MM.1S (cell line): ENCODE measurements at regions not wholly inside any gene's neighbourhood (a gene's known extent, or its start where the extent isn't known, plus 50 kb on each side); places are given as distances from the start of the nearest gene placed in this dataset.

Experiments
- DNase-seq: peaks from one replicate; pipeline ENCODE4 v3.0.0-alpha.2; 2015
- H2AFZ ChIP-seq: fragments of 300-600 bp; sonication (generic); 2 replicates; pipeline ENCODE4 v1.6.0; 2016; ENCODE audit warnings: antibody characterized with exemption, low read length
- H3F3A ChIP-seq: fragments of 300-600 bp; sonication (generic); 2 replicates; pipeline ENCODE4 v1.6.1; 2016; ENCODE audit warnings: mild to moderate bottlenecking, antibody characterized with exemption, low read length, moderate library complexity, mixed read lengths; ENCODE audit not compliant: insufficient read depth
- H3K27ac ChIP-seq: fragments of 300-600 bp; sonication (generic); 2 replicates; pipeline ENCODE4 v1.5.1; 2016; ENCODE audit warnings: mild to moderate bottlenecking, low read length
- H3K27me3 ChIP-seq: fragments of 300-600 bp; sonication (generic); replicated peaks from 2 replicates; pipeline ENCODE4 v1.6.0; 2016; ENCODE audit warnings: low read length; ENCODE audit not compliant: insufficient read depth
- H3K36me3 ChIP-seq: fragments of 300-600 bp; sonication (generic); replicated peaks from 2 replicates; pipeline ENCODE4 v1.6.1; 2016; ENCODE audit warnings: mild to moderate bottlenecking, low read length, mixed read lengths; ENCODE audit not compliant: insufficient read depth
- H3K4me1 ChIP-seq: fragments of 300-600 bp; sonication (generic); 2 replicates; pipeline ENCODE4 v1.6.1; 2016; ENCODE audit warnings: low read length, mixed read lengths
- H3K4me2 ChIP-seq: fragments of 300-600 bp; sonication (generic); 2 replicates; pipeline ENCODE4 v1.6.0; 2016; ENCODE audit warnings: low read depth, low read length
- H3K4me3 ChIP-seq: fragments of 300-600 bp; sonication (generic); 2 replicates; pipeline ENCODE4 v1.5.1; 2016; ENCODE audit warnings: low read length, mixed read lengths
- H3K79me2 ChIP-seq: fragments of 300-600 bp; sonication (generic); 2 replicates; pipeline ENCODE4 v1.6.1; 2016; ENCODE audit warnings: mixed run types, low read length, mixed read lengths
- H3K9ac ChIP-seq: fragments of 300-600 bp; sonication (generic); 2 replicates; pipeline ENCODE4 v1.6.1; 2016; ENCODE audit warnings: low read length, mixed read lengths
- H3K9me2 ChIP-seq: fragments of 300-600 bp; sonication (generic); replicated peaks from 2 replicates; pipeline ENCODE4 v1.6.1; 2016; ENCODE audit warnings: mild to moderate bottlenecking, low read length, mixed read lengths; ENCODE audit not compliant: insufficient read depth
- H3K9me3 ChIP-seq: fragments of 300-600 bp; sonication (generic); replicated peaks from 2 replicates; pipeline ENCODE4 v1.6.1; 2016; ENCODE audit warnings: mild to moderate bottlenecking, low read length, mixed read lengths; ENCODE audit not compliant: insufficient read depth
- H4K20me1 ChIP-seq: fragments of 300-600 bp; sonication (generic); 2 replicates; pipeline ENCODE4 v1.6.1; 2016; ENCODE audit warnings: mild to moderate bottlenecking, low read length, moderate library complexity, mixed read lengths; ENCODE audit not compliant: insufficient read depth
- EZH2 ChIP-seq: fragments of 300-600 bp; sonication (generic); optimal IDR thresholded peaks from 2 replicates; pipeline ENCODE3; 2017; ENCODE audit warnings: low read depth, mild to moderate bottlenecking, antibody characterized with exemption, low read length, mixed read lengths
- EZH2phosphoT487 ChIP-seq: fragments of 300-600 bp; sonication (generic); IDR thresholded peaks from 2 replicates; pipeline ENCODE4 v1.6.1; 2018; ENCODE audit warnings: antibody characterized with exemption, low read length
- TF ChIP-seq, protein P1 (sequence below): fragments of 300-600 bp; sonication (generic); IDR thresholded peaks from 2 replicates; pipeline ENCODE4 v1.5.1; 2016; ENCODE audit warnings: antibody characterized with exemption, low read length, mixed read lengths

DNA sequence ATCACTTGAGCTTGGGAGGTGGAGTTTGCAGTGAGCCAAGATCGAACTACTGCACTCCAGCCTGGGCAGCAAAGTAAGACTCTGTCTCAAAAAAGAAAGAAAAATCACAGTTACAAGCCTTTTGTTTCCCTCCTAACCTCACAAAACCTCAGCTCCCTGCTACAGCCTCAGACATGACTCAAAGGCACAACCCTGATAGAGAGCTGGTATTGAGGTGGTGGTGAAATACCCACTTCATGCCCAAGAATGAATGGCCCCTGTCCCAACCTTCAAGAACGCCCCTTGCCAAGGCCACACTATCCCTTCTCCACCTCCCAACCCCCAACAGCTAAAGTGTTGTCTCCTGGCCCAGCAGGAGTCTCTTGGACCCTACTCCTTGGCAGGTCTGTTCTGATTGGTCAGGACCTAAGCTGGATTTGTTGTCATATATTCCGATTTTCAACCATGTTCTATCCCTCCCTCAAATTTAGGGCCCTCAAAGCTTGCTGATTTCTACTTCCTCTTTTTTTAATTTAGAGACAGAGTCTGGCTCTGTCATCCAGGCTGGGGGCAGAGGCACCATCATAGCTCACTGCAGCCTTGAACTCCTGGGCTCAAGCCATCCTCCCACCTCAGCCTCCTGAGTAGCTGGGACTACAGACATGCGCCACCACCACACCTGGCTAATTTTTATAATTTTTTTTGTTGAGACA is 61.9 kb upstream of the BZW1 start:
- TF ChIP-seq, protein P1, sequence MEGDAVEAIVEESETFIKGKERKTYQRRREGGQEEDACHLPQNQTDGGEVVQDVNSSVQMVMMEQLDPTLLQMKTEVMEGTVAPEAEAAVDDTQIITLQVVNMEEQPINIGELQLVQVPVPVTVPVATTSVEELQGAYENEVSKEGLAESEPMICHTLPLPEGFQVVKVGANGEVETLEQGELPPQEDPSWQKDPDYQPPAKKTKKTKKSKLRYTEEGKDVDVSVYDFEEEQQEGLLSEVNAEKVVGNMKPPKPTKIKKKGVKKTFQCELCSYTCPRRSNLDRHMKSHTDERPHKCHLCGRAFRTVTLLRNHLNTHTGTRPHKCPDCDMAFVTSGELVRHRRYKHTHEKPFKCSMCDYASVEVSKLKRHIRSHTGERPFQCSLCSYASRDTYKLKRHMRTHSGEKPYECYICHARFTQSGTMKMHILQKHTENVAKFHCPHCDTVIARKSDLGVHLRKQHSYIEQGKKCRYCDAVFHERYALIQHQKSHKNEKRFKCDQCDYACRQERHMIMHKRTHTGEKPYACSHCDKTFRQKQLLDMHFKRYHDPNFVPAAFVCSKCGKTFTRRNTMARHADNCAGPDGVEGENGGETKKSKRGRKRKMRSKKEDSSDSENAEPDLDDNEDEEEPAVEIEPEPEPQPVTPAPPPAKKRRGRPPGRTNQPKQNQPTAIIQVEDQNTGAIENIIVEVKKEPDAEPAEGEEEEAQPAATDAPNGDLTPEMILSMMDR, result no peak
- TF ChIP-seq EZH2phosphoT487 (no peak), EZH2 (no peak)
- no peak overlapping the region for H3K27ac ChIP-seq
- no peak overlapping the region for H3K9ac ChIP-seq
- no peaks in the 10 kb centered on the region for H3K4me1 ChIP-seq
- no peaks in the 10 kb centered on the region for H3K9me3 ChIP-seq
- no peaks in the 10 kb centered on the region for H3F3A ChIP-seq
- H2AFZ ChIP-seq, result no peak overlapping the region
- no peak overlapping the region for H3K4me3 ChIP-seq
- no peak for DNase-seq
- H3K27me3 ChIP-seq, result no peaks in the 10 kb centered on the region
- H3K4me2 ChIP-seq, result no peak overlapping the region
- H3K79me2 ChIP-seq, result no peaks in the 10 kb centered on the region
- no peaks in the 10 kb centered on the region for H3K9me2 ChIP-seq
- H3K36me3 ChIP-seq, result no peaks in the 10 kb centered on the region
- no peaks in the 10 kb centered on the region for H4K20me1 ChIP-seq

GRCh38 chr2:200750323-200750910 is 61.3 kb upstream of the BZW1 start:
- Histone ChIP-seq H3F3A (no peaks in the 10 kb centered on the region), H3K36me3 (no peaks in the 10 kb centered on the region), H3K9me3 (no peaks in the 10 kb centered on the region), H3K27me3 (no peaks in the 10 kb centered on the region), H3K27ac (no peak overlapping the region), H3K9ac (no peak overlapping the region), H3K9me2 (no peaks in the 10 kb centered on the region), H3K4me1 (no peaks in the 10 kb centered on the region), H2AFZ (no peak overlapping the region), H3K4me3 (no peak overlapping the region), H3K79me2 (no peaks in the 10 kb centered on the region), H4K20me1 (no peaks in the 10 kb centered on the region), H3K4me2 (no peak overlapping the region)
- no peak for DNase-seq
- TF ChIP-seq EZH2, result no peak
- TF ChIP-seq, protein P1, result no peak

DNA sequence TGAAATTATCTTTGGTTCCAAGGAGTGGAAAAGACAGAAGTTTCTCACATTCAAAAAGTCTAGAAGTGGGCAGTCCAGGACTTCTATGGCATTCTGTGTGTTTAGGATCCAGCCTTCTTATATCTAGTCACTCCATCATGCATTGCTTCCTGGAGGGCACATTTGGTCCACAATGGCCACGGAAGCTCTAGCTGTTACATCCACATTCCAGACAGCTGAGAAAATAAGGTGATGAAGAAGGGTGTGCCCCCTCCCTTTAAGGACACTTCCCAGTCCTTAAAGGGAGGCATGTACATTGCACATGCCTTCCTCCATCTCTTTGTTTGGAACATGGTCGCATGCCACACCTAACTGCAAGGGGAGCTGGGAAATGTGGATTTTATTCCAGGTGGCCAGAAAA is 59.9 kb upstream of the BZW1 start:
- Histone ChIP-seq H2AFZ (no peak overlapping the region), H3K36me3 (no peaks in the 10 kb centered on the region), H3K4me1 (no peaks in the 10 kb centered on the region), H3K4me3 (no peak overlapping the region), H3K9me2 (no peaks in the 10 kb centered on the region), H4K20me1 (no peaks in the 10 kb centered on the region), H3K27me3 (no peaks in the 10 kb centered on the region), H3K27ac (no peak overlapping the region), H3F3A (no peaks in the 10 kb centered on the region), H3K9me3 (no peaks in the 10 kb centered on the region), H3K9ac (no peak overlapping the region), H3K79me2 (no peaks in the 10 kb centered on the region), H3K4me2 (no peak overlapping the region)
- no peak for DNase-seq
- TF ChIP-seq EZH2 (no peak), EZH2phosphoT487 (no peak)
- TF ChIP-seq, protein P1, result no peak
